ENCODE measurements at regions not wholly inside any gene's neighbourhood (a gene's known extent, or its start where the extent isn't known, plus 50 kb on each side); places are given as distances from the start of the nearest gene placed in this dataset.
"Not testable (repeated sequence)": the region's sequence is repeated elsewhere in the genome, so short reads cannot be mapped to it uniquely, and the experiment has no call there.

DNA sequence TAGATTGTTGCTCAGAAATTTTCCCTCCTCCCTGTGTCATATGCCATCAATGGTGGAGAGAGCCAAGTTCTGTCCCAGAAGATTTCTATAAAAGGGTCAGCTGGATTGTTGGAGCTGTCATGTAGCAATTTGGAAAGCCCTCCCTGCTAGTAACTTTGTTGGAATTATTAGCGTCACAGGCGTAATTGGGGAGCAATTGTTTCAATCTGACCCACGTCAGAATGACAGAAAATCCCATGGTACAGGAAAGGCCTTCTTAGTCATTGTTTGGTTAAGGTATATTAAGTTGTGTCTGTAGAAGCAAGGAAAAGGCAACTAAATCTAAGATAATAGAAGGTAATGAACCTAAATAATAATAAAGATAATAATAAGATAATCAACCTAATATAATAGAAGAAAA, 148.4 kb downstream of the PLK2 start:
- H3K27ac ChIP-seq: no peak overlapping the region
- no peak for TF ChIP-seq ZFX (IDR thresholded peaks at IDR 0.05)
- TF ChIP-seq, protein P1, sequence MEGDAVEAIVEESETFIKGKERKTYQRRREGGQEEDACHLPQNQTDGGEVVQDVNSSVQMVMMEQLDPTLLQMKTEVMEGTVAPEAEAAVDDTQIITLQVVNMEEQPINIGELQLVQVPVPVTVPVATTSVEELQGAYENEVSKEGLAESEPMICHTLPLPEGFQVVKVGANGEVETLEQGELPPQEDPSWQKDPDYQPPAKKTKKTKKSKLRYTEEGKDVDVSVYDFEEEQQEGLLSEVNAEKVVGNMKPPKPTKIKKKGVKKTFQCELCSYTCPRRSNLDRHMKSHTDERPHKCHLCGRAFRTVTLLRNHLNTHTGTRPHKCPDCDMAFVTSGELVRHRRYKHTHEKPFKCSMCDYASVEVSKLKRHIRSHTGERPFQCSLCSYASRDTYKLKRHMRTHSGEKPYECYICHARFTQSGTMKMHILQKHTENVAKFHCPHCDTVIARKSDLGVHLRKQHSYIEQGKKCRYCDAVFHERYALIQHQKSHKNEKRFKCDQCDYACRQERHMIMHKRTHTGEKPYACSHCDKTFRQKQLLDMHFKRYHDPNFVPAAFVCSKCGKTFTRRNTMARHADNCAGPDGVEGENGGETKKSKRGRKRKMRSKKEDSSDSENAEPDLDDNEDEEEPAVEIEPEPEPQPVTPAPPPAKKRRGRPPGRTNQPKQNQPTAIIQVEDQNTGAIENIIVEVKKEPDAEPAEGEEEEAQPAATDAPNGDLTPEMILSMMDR (conservative IDR thresholded peaks at IDR 0.05): no peak

DNA sequence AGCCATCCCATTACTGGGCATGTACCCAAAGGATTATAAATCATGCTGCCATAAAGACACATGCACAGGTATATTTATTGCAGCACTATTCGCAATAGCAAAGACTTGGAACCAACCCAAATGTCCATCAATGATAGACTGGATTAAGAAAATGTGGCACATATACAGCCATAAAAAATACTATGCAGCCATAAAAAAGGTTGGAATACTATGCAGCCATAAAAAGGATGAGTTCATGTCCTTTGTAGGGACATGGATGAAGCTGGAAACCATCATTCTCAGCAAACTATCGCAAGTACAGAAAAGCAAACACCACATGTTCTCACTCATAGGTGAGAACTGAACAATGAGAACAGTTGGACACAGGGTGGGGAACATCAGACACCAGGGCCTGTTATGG, 151.5 kb downstream of the PLK2 start:
- H3K27ac ChIP-seq: not testable (repeated sequence)

DNA sequence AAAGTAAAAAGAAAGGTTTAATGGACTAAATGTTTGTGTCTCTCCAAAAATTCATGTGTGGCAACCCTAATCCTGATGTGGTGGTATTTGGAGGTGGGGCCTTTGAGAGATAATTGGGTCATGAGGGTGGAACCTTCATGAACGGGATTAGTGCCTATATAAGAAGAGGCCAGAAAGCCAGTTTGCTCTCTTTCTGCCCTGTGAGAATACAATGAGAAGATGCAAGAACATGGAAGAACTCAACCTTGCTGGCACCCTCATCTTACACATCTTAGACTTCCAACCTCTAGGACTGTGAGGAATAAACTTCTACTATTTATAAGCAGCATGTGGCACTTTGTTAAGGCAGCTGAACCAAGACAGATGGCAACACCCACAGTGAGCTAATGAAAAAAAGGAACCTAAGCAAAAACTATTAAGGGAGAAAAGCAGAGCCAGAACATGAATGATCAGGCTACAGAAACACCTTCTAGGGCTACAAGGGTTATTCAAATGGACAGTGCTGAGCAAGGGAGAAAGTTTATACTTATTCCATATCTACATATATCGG, 159.5 kb downstream of the PLK2 start:
- TF ChIP-seq ZFX (IDR thresholded peaks at IDR 0.05): no peak
- TF ChIP-seq, protein P1 (conservative IDR thresholded peaks at IDR 0.05): no peak
- H3K27ac ChIP-seq: no peak overlapping the region

DNA sequence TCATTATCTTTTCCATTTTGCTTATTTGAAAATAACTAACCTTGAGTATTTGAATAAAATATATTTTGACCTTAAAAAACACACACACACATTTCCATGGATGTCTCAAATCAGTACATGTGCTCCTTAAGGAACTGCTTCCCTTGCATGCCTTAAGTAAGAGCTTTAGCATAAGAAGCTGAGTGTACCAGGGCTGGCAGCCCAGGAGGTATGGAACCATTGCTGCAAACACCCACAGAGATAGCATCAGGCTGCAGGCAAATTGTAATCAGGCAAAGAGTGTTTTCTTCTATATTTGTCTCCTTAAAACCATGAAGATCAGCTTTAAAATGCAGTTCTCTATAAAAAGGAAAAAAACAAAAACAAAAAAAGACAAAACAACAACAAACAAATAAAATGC, 160.6 kb downstream of the PLK2 start:
- TF ChIP-seq ZFX (IDR thresholded peaks at IDR 0.05): no peak
- TF ChIP-seq, protein P1 (conservative IDR thresholded peaks at IDR 0.05): no peak
- H3K27ac ChIP-seq: no peak overlapping the region

DNA sequence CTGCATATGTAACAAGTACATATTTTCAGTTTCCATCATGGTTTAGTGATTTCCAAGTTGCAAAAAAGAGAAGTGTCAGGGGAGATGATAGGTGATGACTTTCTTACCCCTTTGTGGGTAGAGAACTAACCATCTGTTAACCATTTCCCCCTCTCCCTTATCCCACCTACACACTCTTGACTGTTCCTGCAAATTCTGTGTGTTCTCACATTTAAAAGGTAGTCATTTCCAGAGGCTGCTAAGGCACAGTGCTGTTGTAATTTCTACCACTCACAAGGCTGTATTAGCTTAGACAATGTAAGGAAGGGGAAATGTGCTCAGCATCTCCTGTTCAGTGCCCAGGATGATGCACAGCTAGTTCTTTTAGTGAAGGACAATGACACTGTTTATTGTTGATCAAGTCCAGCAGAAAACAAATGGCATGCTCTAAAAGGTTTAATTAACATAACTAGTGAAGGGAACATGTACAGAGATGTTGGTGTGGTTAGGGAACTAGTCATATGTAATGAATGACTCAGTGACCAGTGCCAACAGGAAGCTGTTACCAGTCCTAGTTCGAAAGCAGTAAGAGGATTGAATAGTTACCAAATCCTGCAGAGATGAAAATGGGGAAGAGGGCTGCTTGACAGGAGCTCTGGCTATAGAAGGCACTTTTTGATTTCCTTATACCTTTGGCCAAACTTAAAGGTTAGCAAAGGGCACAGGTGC, 165.1 kb downstream of the PLK2 start:
- TF ChIP-seq, protein P1 (conservative IDR thresholded peaks at IDR 0.05): no peak
- no peak for TF ChIP-seq ZFX (IDR thresholded peaks at IDR 0.05)
- no peak overlapping the region for H3K27ac ChIP-seq

DNA sequence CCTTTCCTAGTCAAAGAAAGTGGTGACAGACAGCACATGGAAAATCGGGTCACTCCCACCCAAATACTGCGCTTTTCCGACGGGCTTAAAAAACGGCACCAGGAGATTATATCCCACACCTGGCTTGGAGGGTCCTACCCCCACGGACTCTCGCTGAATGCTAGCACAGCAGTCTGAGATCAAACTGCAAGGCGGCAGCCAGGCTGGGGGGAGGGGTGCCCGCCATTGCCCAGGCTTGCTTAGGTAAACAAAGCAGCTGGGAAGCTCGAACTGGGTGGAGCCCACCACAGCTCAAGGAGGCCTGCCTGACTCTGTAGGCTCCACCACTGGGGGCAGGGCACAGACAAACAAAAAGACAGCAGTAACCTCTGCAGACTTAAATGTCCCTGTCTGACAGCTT, 171.6 kb downstream of the PLK2 start:
- not testable (repeated sequence) for H3K27ac ChIP-seq

DNA sequence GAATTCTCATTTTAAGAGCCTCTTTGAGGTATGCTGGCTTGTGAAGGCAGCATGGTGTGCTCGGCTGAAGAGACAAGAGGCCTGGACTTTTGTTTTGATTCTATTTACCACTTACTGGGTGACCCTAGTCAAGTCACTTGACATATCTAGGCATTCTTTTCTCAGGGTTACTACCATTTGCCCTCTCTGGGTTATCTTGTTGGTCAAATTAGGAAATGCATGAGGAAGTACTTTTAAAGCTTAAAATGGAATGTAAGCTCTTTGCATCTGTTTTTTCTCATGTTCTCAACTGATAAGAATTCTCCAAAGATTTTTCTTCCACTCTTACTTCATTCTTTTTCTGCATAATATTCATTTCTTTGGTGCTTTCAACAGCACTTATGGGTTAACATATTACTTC, 173.1 kb downstream of the PLK2 start:
- no peak overlapping the region for H3K27ac ChIP-seq
- TF ChIP-seq, protein P1 (conservative IDR thresholded peaks at IDR 0.05): no peak
- TF ChIP-seq ZFX (IDR thresholded peaks at IDR 0.05): no peak

DNA sequence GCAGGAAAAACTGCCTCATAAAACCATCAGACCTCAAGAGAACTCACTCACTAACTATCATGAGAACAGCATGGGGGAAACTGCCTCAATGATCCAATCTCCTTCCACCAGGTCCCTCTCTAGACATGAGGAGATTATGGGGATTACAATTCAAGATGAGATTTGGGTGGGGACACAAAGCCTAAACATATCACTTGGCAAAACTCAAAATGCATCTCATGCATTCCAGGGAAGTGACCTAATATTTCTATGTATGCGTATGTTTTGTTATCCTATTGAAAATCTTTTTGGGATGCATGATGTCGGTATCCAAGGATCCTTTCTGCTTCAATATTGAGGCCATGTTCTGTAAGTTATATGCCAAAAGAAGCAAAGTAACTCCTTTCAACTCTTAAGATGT, 174.0 kb downstream of the PLK2 start:
- TF ChIP-seq, protein P1 (conservative IDR thresholded peaks at IDR 0.05): no peak
- TF ChIP-seq ZFX (IDR thresholded peaks at IDR 0.05): no peak
- no peak overlapping the region for H3K27ac ChIP-seq
